CD14-positive monocyte (primary cell): ENCODE measurements at regions not wholly inside any gene's neighbourhood (a gene's known extent, or its start where the extent isn't known, plus 50 kb on each side); places are given as distances from the start of the nearest gene placed in this dataset.

ENCODE experiments used
- DNase-seq, 3 donors: peaks; one replicate each; pipeline ENCODE4 v3.0.0-alpha.2; 2011 to 2022
- H2AFZ ChIP-seq: 2 replicates; pipeline ENCODE4 v1.6.0; 2012; ENCODE audit warnings: mild to moderate bottlenecking, low read depth, low read length, inconsistent platforms; ENCODE audit not compliant: insufficient read depth, poor library complexity, severe bottlenecking
- H3K27ac ChIP-seq, 2 donors: 1 replicate in 1 of 2; 2 replicates in 1 of 2; pipeline ENCODE4 v1.5.1; 2012 to 2013; ENCODE audit warnings: low read length in 2 of 2, control low read depth in 1 of 2, inconsistent platforms in 1 of 2, low read depth in 1 of 2, mild to moderate bottlenecking in 1 of 2
- H3K27me3 ChIP-seq, 2 donors: one replicate each; pipeline versions ENCODE4 v1.6.0 to v1.6.1; 2011 to 2013; ENCODE audit warnings: low read length in 2 of 2; ENCODE audit not compliant: control insufficient read depth in 2 of 2, insufficient read depth in 2 of 2
- H3K36me3 ChIP-seq, 2 donors: replicated peaks in 1 of 2; 1 replicate in 1 of 2; 2 replicates in 1 of 2; pipeline versions ENCODE4 v1.5.1 to v1.6.1; 2012 to 2013; ENCODE audit warnings: low read length in 2 of 2, control low read depth in 1 of 2, inconsistent platforms in 1 of 2, mild to moderate bottlenecking in 1 of 2; ENCODE audit not compliant: insufficient read depth in 2 of 2, control insufficient read depth in 1 of 2
- H3K4me1 ChIP-seq, 2 donors: 1 replicate in 1 of 2; 2 replicates in 1 of 2; pipeline versions ENCODE4 v1.5.1 to v1.6.1; 2012 to 2013; ENCODE audit warnings: low read length in 2 of 2, control low read depth in 1 of 2, inconsistent platforms in 1 of 2, mild to moderate bottlenecking in 1 of 2, moderate library complexity in 1 of 2; ENCODE audit not compliant: insufficient read depth in 2 of 2, control insufficient read depth in 1 of 2
- H3K4me2 ChIP-seq: replicated peaks from 2 replicates; pipeline ENCODE3; 2012; ENCODE audit warnings: low read length, moderate library complexity, mild to moderate bottlenecking; ENCODE audit not compliant: poor library complexity, severe bottlenecking; ENCODE audit errors: extremely low read depth
- H3K4me3 ChIP-seq, 3 experiments: fragments of 200-600 bp in 1 of 3; sonication (generic) in 1 of 3; replicated peaks in 1 of 3; 1 replicate in 2 of 3; 2 replicates in 1 of 3; pipeline ENCODE4 v1.5.1; 2011 to 2013; ENCODE audit warnings: low read length in 3 of 3, mild to moderate bottlenecking in 3 of 3, control low read depth in 2 of 3, low read depth in 2 of 3, inconsistent platforms in 1 of 3, moderate library complexity in 1 of 3
- H3K79me2 ChIP-seq: 2 replicates; pipeline ENCODE4 v1.6.0; 2012; ENCODE audit warnings: mild to moderate bottlenecking, control low read depth, inconsistent platforms, low read length, moderate library complexity; ENCODE audit not compliant: insufficient read depth
- H3K9ac ChIP-seq: 2 replicates; pipeline ENCODE4 v1.6.0; 2017; ENCODE audit warnings: low read length, mild to moderate bottlenecking; ENCODE audit not compliant: insufficient read depth, poor library complexity, severe bottlenecking
- H3K9me3 ChIP-seq, 2 donors: replicated peaks in 1 of 2; 1 replicate in 1 of 2; 2 replicates in 1 of 2; pipeline versions ENCODE4 v1.5.1 to v1.6.1; 2012 to 2013; ENCODE audit warnings: low read length in 2 of 2, control low read depth in 1 of 2; ENCODE audit not compliant: control insufficient read depth in 1 of 2, insufficient read depth in 1 of 2
- H4K20me1 ChIP-seq: 2 replicates; pipeline ENCODE4 v1.6.0; 2012; ENCODE audit warnings: mild to moderate bottlenecking, low read length, control low read depth, moderate library complexity; ENCODE audit not compliant: insufficient read depth
- H3K27ac Mint-ChIP-seq, 7 donors: one replicate each; pipeline ENCODE4 v1.8.0; 2020; ENCODE audit warnings: mild to moderate bottlenecking in 7 of 7, mixed read lengths in 7 of 7, moderate library complexity in 6 of 7, inconsistent platforms in 2 of 7
- H3K27me3 Mint-ChIP-seq, 3 donors: one replicate each; pipeline ENCODE4 v1.8.0; 2021 to 2022; ENCODE audit warnings: low read depth in 3 of 3, mild to moderate bottlenecking in 3 of 3, mixed read lengths in 3 of 3, moderate library complexity in 3 of 3, inconsistent platforms in 1 of 3
- H3K36me3 Mint-ChIP-seq, 2 donors: one replicate each; pipeline ENCODE4 v1.8.0; 2020; ENCODE audit warnings: mixed read lengths in 2 of 2, inconsistent platforms in 1 of 2, mild to moderate bottlenecking in 1 of 2
- H3K4me1 Mint-ChIP-seq: one replicate; pipeline ENCODE4 v1.8.0; 2020; ENCODE audit warnings: mild to moderate bottlenecking, mixed read lengths
- H3K4me3 Mint-ChIP-seq, 2 donors: one replicate each; pipeline ENCODE4 v1.8.0; 2020; ENCODE audit warnings: mild to moderate bottlenecking in 2 of 2, mixed read lengths in 2 of 2, moderate library complexity in 1 of 2
- H3K9me3 Mint-ChIP-seq, 7 donors: one replicate each; pipeline ENCODE4 v1.8.0; 2020 to 2022; ENCODE audit warnings: mixed read lengths in 7 of 7, mild to moderate bottlenecking in 6 of 7, moderate library complexity in 6 of 7, inconsistent platforms in 2 of 7
- WGBS: methylation state at CpG from one replicate; pipeline ENCODE4 v1.1.5; 2013; ENCODE audit warnings: missing lambda C conversion rate; ENCODE audit not compliant: insufficient coverage; 5-methylcytosine and 5-hydroxymethylcytosine counted together
- intact Hi-C, 2 donors: fragments of 100-400 bp; cut with micrococcal nuclease; formaldehyde crosslinking; loops; one replicate each; pipeline versions ENCODE4 v1.15.0 to v1.15.1; 2023
- TF ChIP-seq, protein P1 (sequence below): fragments of 200-600 bp; IDR thresholded peaks from one replicate; pipeline ENCODE4 v1.8.0; 2022; ENCODE audit warnings: antibody characterized with exemption, mild to moderate bottlenecking

- Histone ChIP-seq H3K9ac (no peak overlapping the region), H3K79me2 (no peaks in the 10 kb centered on the region), H3K4me1 (no peaks in the 10 kb centered on the region), H2AFZ (no peak overlapping the region), H3K9me3 (peaks cover 0 to 13% of the 10 kb centered on the region in 2 donors), H3K4me3 (no peak overlapping the region), H3K36me3 (no peaks in the 10 kb centered on the region), H3K27me3 (no peaks in the 10 kb centered on the region), H3K4me2 (no peak overlapping the region), H4K20me1 (no peaks in the 10 kb centered on the region), H3K27ac (no peak overlapping the region)
- intact Hi-C loops: no loop called here
- peaks cover 0 to 25% (median 9%) of the 10 kb centered on the region in 7 donors for H3K9me3 Mint-ChIP-seq
- no peak overlapping the region for H3K27ac Mint-ChIP-seq
- no peaks in the 10 kb centered on the region for H3K36me3 Mint-ChIP-seq
- no peak overlapping the region for H3K4me3 Mint-ChIP-seq
- no peaks in the 10 kb centered on the region for H3K27me3 Mint-ChIP-seq
- TF ChIP-seq, protein P1, sequence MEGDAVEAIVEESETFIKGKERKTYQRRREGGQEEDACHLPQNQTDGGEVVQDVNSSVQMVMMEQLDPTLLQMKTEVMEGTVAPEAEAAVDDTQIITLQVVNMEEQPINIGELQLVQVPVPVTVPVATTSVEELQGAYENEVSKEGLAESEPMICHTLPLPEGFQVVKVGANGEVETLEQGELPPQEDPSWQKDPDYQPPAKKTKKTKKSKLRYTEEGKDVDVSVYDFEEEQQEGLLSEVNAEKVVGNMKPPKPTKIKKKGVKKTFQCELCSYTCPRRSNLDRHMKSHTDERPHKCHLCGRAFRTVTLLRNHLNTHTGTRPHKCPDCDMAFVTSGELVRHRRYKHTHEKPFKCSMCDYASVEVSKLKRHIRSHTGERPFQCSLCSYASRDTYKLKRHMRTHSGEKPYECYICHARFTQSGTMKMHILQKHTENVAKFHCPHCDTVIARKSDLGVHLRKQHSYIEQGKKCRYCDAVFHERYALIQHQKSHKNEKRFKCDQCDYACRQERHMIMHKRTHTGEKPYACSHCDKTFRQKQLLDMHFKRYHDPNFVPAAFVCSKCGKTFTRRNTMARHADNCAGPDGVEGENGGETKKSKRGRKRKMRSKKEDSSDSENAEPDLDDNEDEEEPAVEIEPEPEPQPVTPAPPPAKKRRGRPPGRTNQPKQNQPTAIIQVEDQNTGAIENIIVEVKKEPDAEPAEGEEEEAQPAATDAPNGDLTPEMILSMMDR: no peak
- 100% methylated on average over 1 of the region's 1 CpG for WGBS
- no peak for DNase-seq
- no peaks in the 10 kb centered on the region for H3K4me1 Mint-ChIP-seq
These were observed 123.9 kb downstream of the DIO2 start for GRCh38 chr14:80087411-80087810.

- Histone ChIP-seq H3K4me2 (no peak overlapping the region), H3K4me3 (no peak overlapping the region), H3K4me1 (no peaks in the 10 kb centered on the region), H3K36me3 (no peaks in the 10 kb centered on the region), H3K79me2 (no peaks in the 10 kb centered on the region), H4K20me1 (no peaks in the 10 kb centered on the region), H3K9me3 (peaks cover 0 to 13% of the 10 kb centered on the region in 2 donors), H2AFZ (no peak overlapping the region), H3K27ac (no peak overlapping the region), H3K27me3 (no peaks in the 10 kb centered on the region), H3K9ac (no peak overlapping the region)
- WGBS: 100% methylated on average over 1 of the region's 2 CpGs
- Mint-ChIP-seq H3K36me3 (no peaks in the 10 kb centered on the region), H3K9me3 (peaks cover 0 to 19% (median 5%) of the 10 kb centered on the region in 7 donors), H3K4me1 (no peaks in the 10 kb centered on the region), H3K27ac (no peak overlapping the region), H3K4me3 (no peak overlapping the region), H3K27me3 (no peaks in the 10 kb centered on the region)
- intact Hi-C loops: no loop called here
- DNase-seq: no peak
- TF ChIP-seq, protein P1: no peak
These were observed 127.1 kb downstream of the DIO2 start for GRCh38 chr14:80084196-80084595.
